HFF-Myc (cell line): ENCODE measurements at regions not wholly inside any gene's neighbourhood (a gene's known extent, or its start where the extent isn't known, plus 50 kb on each side); places are given as distances from the start of the nearest gene placed in this dataset.

Experiments used
- DNase-seq: peaks from one replicate; pipeline ENCODE4 v3.0.0-alpha.2; 2011; ENCODE audit warnings: low read depth; ENCODE audit errors: extremely low read depth
- H3K4me3 ChIP-seq: replicated peaks from 2 replicates; pipeline ENCODE4 v1.5.1; 2011; ENCODE audit warnings: low read depth, mild to moderate bottlenecking, control low read depth, low read length
- TF ChIP-seq, protein P1 (sequence below): IDR thresholded peaks from 2 replicates; pipeline ENCODE4 v1.5.1; 2012; ENCODE audit warnings: mild to moderate bottlenecking, low read depth, low read length, control low read depth; ENCODE audit errors: missing control alignments

DNA sequence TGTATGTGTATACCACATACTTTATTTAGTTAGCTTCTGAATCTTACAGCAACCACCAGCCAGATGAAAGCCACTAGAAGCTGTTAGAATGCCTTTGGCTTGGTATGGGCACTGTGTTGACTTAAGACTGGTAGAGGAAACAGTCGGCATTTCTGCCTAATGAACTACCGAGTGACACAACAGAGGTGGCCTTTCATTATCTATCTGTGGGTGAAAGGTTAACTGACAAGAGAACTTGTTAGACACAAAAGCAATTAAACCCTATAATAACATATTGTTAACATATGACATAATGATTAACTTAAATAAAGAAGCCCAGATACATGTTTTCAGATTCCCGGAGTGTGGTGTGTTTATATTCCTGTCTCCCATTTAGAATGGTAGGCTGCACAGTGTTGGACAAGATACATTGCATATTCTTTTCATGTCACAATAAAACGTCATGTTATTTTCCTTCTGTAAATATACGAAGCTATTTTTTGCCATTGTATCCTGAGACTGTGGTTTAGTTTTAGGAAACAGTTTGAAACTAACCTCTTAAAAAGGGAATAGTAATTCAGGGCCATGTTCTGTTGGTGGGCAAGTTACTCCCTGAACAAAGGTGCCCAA, 181.5 kb downstream of the SLIT2 start:
- TF ChIP-seq, protein P1, sequence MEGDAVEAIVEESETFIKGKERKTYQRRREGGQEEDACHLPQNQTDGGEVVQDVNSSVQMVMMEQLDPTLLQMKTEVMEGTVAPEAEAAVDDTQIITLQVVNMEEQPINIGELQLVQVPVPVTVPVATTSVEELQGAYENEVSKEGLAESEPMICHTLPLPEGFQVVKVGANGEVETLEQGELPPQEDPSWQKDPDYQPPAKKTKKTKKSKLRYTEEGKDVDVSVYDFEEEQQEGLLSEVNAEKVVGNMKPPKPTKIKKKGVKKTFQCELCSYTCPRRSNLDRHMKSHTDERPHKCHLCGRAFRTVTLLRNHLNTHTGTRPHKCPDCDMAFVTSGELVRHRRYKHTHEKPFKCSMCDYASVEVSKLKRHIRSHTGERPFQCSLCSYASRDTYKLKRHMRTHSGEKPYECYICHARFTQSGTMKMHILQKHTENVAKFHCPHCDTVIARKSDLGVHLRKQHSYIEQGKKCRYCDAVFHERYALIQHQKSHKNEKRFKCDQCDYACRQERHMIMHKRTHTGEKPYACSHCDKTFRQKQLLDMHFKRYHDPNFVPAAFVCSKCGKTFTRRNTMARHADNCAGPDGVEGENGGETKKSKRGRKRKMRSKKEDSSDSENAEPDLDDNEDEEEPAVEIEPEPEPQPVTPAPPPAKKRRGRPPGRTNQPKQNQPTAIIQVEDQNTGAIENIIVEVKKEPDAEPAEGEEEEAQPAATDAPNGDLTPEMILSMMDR: no peak
- DNase-seq: no peak
- H3K4me3 ChIP-seq: no peak overlapping the region

DNA sequence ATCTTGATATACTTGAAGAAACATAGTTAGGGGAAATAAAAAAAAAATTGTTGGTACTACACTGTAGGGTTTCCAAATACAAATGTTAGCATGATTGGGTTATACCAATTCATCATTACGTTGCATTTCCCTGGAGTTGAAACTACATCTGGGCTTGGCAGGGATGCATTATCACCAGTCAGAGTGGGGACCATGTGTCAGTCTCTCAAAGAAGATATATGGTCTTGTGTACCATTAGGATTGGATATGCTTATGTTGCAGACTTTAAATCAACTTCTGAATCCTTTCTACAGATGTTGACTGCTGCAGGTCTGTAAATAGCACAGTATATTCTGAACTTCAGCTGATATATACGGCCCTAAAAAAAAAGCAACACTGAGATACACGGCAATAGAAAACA, 188.5 kb downstream of the SLIT2 start:
- no peak for DNase-seq
- TF ChIP-seq, protein P1: no peak
- no peak overlapping the region for H3K4me3 ChIP-seq

DNA sequence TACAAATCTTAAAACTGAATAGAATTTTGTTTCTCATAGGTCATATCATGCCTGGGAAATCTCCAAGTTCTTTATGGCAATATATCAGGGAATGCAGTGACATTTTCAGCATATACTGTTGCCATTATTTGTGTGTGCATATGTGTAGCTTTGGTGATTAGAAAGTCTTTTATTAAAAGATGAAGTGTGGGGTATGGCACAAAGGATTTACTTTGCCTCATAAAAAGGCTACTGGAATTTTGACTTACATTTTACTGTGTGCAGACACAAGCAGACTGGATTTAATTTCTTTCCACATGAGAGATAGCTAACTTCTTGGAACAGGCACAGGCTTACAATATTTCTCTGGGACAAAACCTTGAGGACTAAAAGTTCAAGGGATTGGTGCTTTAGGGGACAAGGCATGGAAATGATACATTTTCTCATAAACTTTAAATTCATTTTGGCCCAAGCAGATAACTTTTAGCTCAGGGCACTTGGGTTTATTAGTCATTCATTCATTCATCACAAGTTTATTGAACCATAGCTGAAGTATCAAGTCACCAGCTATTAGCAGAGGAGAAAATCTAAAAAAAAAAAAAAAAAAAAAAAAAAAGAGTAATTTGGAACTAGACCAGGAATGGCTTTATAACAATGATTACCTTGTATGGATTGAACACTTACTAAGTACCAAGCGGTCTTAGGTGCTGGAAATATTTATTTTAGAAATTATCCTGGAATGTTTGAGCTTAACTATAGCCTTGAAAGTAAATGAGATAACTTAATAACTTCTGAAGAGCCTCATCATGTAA, 191.5 kb downstream of the SLIT2 start:
- no peak for DNase-seq
- H3K4me3 ChIP-seq: no peak overlapping the region

DNA sequence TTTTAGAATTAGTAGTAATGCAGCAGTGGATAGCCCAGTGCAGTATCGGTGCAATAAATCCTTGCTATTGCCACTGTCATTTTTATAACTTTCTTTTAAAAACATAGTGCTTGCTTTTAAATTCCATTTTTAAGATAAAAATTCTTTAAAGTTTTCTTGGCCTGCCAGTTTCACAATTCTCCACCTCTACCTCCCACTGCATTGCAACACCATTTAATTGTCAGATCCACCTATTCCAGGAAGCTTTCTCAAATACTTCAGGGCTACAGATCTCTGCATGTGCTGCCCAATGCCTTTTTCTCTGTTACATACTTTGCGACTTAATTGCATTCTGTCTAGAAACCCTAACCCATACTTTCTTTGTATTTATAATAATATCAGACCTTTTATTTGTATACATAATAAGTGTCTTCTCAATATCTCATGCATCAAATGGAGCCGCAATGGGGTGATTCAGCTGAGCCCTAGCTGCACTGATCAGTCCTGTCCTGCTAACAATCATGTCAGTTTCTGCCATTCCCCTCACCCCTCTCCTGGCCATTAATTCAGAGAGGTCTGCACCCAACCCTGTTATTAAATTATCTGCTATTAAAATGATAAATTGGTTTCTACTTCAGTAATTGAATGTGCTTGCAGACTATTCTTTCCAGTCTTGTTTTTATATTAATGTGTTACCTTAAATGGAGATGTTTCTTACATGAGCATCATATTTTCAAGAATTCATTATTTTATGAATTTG, 193.1 kb downstream of the SLIT2 start:
- no peak for DNase-seq

More for the DNA sequence above, 191.5 kb downstream of the SLIT2 start:
- TF ChIP-seq, protein P1: no peak

DNA sequence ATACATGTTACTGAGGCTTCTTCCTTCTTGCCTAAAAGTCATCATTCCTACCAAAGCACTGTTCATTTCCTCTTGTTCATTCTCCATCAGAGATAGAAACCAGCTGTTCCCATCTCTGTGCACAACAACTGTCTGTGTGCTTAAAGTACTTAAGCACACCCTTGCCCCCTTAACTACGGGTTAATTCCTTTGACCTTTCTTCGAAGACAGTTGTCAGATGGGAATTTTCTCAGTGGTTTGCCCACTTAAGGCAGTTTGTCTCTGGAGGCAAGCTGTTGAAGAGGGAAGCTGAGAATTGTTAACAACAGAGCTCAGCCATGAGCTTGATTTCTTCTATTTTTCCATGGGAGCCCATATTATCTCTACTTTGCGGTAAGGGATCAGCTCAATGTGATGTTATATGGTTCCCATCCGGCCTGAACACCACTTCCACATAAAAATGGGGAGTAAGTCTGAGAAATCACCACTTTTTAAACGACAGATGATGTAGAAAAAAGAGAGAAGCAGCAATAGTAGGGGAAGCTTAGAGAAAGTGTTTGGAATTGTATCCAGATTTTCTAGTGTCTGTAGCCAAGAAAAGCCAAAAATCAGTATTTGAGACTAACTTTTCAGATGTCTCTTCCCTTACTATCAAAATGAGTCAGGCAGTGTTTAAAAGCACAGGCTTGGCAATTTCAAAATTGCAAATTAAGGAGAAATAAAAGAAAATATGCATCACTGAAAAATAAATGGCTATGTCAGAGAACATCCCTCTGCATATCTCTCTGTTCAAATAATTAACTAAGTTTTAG, 194.4 kb downstream of the SLIT2 start:
- TF ChIP-seq, protein P1: no peak
- H3K4me3 ChIP-seq: no peak overlapping the region
- no peak for DNase-seq

More for the DNA sequence above, 193.1 kb downstream of the SLIT2 start:
- H3K4me3 ChIP-seq: no peak overlapping the region
- TF ChIP-seq, protein P1: no peak

DNA sequence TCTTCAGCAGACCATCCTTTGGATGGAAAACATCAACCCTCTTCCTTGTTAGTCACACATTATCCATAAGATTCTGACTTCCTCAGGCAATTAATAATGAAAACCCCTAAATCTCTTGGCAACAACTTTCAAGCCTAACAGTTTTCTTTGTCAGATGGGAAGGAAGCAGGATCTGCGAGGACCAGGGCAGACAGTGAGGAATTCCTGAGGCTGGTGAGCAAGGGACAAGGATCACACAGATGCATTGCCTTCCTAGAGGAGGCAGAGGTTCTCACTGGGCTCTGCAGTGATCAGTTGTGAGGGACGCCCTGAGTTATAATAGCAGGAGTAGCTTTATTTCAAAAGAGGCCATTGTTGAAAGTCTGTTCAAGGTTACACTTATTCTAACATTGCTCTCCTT, 195.4 kb downstream of the SLIT2 start:
- TF ChIP-seq, protein P1: no peak
- H3K4me3 ChIP-seq: no peak overlapping the region
- no peak for DNase-seq
